Activated CD4-positive, alpha-beta T cell treated with anti-CD3 and anti-CD28 coated beads, Interleukin-2, amount 50 U/mL, for 48 hours (primary cell): ENCODE measurements at regions not wholly inside any gene's neighbourhood (a gene's known extent, or its start where the extent isn't known, plus 50 kb on each side); places are given as distances from the start of the nearest gene placed in this dataset.
"Not testable (repeated sequence)": the region's sequence is repeated elsewhere in the genome, so short reads cannot be mapped to it uniquely, and the experiment has no call there.

Experiments used
- DNase-seq, 2 experiments: peaks; one replicate each; pipeline ENCODE4 v3.0.0-alpha.2; 2020

- DNase-seq = no peak
These were observed 76.3 kb downstream of the DRAM2 start for GRCh38 chr1:111063595-111063994.

- no peak for DNase-seq
These were observed 77.3 kb downstream of the DRAM2 start for GRCh38 chr1:111062624-111063023.

- DNase-seq = no peak
These were observed 77.8 kb downstream of the DRAM2 start for GRCh38 chr1:111062081-111062480.

- no peak for DNase-seq
These were observed 85.2 kb downstream of the DRAM2 start for GRCh38 chr1:111054656-111055055.

GRCh38 chr1:111052246-111052645 is 87.6 kb downstream of the DRAM2 start:
- DNase-seq = no peak

GRCh38 chr1:111048253-111048652 is 84.5 kb upstream of the LRIF1 start:
- not testable (repeated sequence) for DNase-seq

- DNase-seq = no peak
These were observed 81.5 kb upstream of the LRIF1 start for GRCh38 chr1:111045033-111045722.

- peak in 1 of 2 experiments; percentile 23 for DNase-seq
These were observed 68.7 kb upstream of the LRIF1 start for GRCh38 chr1:111032295-111032897.

- DNase-seq = peak; percentile 46 to 52
These were observed 66.9 kb upstream of the LRIF1 start for GRCh38 chr1:111030590-111030989.

- no peak for DNase-seq
These were observed 61.4 kb upstream of the LRIF1 start for GRCh38 chr1:111025109-111025508.

GRCh38 chr1:111015222-111015621 is 51.5 kb upstream of the LRIF1 start:
- DNase-seq = no peak
